SK-N-SH (cell line): ENCODE measurements at regions not wholly inside any gene's neighbourhood (a gene's known extent, or its start where the extent isn't known, plus 50 kb on each side); places are given as distances from the start of the nearest gene placed in this dataset.

Experiments
- CTCF ChIA-PET: fragments of 300-600, 350-600 bp; formaldehyde crosslinking; extraction: SDS; loops from one replicate; lab custom pipeline; 2021; lab: Yijun Ruan, JAX
- POLR2A ChIA-PET: fragments of 350-600 bp; sonication (Branson Sonifier 250); formaldehyde crosslinking; extraction: SDS; loops from one replicate; lab custom pipeline; 2020; ENCODE audit warnings: antibody characterized with exemption, inconsistent platforms; lab: Yijun Ruan, JAX
- DNase-seq: peaks from one replicate; pipeline ENCODE4 v3.0.0; 2012
- H2AFZ ChIP-seq: fragments of 200-600 bp; sonication (generic); 2 replicates; pipeline ENCODE4 v1.8.1; 2016; ENCODE audit warnings: antibody characterized with exemption, mild to moderate bottlenecking, low read depth
- H3F3A ChIP-seq: fragments of 200-600 bp; sonication (generic); replicated peaks from 2 replicates; pipeline ENCODE3; 2016; ENCODE audit warnings: antibody characterized with exemption, mild to moderate bottlenecking; ENCODE audit not compliant: insufficient read depth
- H3K27ac ChIP-seq, 2 experiments: fragments of 200-500 bp in 1 of 2; fragments of 200-600 bp in 1 of 2; sonication (Bioruptor generic) in 1 of 2; sonication (generic), shearing (Covaris generic) in 1 of 2; 2 replicates each; pipeline versions ENCODE4 v1.5.1 to v1.6.1; 2014 to 2016; ENCODE audit warnings: low read depth in 2 of 2, inconsistent platforms in 1 of 2, low read length in 1 of 2, mild to moderate bottlenecking in 1 of 2, mixed read lengths in 1 of 2
- H3K27me3 ChIP-seq: fragments of 200-600 bp; sonication (generic), shearing (Covaris generic); 2 replicates; pipeline ENCODE4 v1.6.1; 2016; ENCODE audit warnings: mixed run types; ENCODE audit not compliant: insufficient read depth
- H3K36me3 ChIP-seq, 2 experiments: fragments of 200-500 bp in 1 of 2; fragments of 200-600 bp in 1 of 2; sonication (Bioruptor generic) in 1 of 2; sonication (generic) in 1 of 2; replicated peaks in 1 of 2; 2 replicates each; pipeline versions ENCODE3 to v1.5.1; 2014 to 2016; ENCODE audit warnings: low read length in 1 of 2, mild to moderate bottlenecking in 1 of 2; ENCODE audit not compliant: insufficient read depth in 2 of 2, control insufficient read depth in 1 of 2
- H3K4me1 ChIP-seq, 2 experiments: fragments of 200-500 bp in 1 of 2; fragments of 200-600 bp in 1 of 2; sonication (Bioruptor generic) in 1 of 2; sonication (generic), shearing (Covaris generic) in 1 of 2; 2 replicates each; pipeline versions ENCODE4 v1.5.1 to v1.6.1; 2014 to 2016; ENCODE audit warnings: low read depth in 1 of 2, low read length in 1 of 2, mixed run types in 1 of 2; ENCODE audit not compliant: insufficient read depth in 2 of 2, control insufficient read depth in 1 of 2
- H3K4me2 ChIP-seq: fragments of 200-600 bp; sonication (generic), shearing (Covaris generic); 2 replicates; pipeline ENCODE4 v1.6.1; 2017; ENCODE audit warnings: mixed run types
- H3K4me3 ChIP-seq, 2 experiments: fragments of 200-500 bp in 1 of 2; fragments of 200-600 bp in 1 of 2; sonication (Bioruptor generic) in 1 of 2; sonication (generic), shearing (Covaris generic) in 1 of 2; 2 replicates each; pipeline versions ENCODE4 v1.5.1 to v1.8.1; 2014 to 2016; ENCODE audit warnings: low read depth in 2 of 2, inconsistent platforms in 1 of 2, low read length in 1 of 2, mild to moderate bottlenecking in 1 of 2, mixed read lengths in 1 of 2, moderate library complexity in 1 of 2
- H3K79me2 ChIP-seq: fragments of 200-600 bp; sonication (generic); 2 replicates; pipeline ENCODE4 v1.8.1; 2017; ENCODE audit warnings: mild to moderate bottlenecking; ENCODE audit not compliant: insufficient read depth
- H3K9ac ChIP-seq: fragments of 200-600 bp; sonication (generic); 2 replicates; pipeline ENCODE4 v1.6.1; 2017; ENCODE audit warnings: mixed run types
- H3K9me2 ChIP-seq: fragments of 200-600 bp; sonication (generic); 2 replicates; pipeline ENCODE4 v1.6.1; 2017; ENCODE audit warnings: mixed run types
- H3K9me3 ChIP-seq: fragments of 200-600 bp; sonication (generic); 2 replicates; pipeline ENCODE4 v1.6.1; 2017; ENCODE audit warnings: mixed run types, mild to moderate bottlenecking, moderate library complexity
- H4K20me1 ChIP-seq: fragments of 200-600 bp; sonication (generic); 2 replicates; pipeline ENCODE4 v1.6.1; 2017; ENCODE audit warnings: mild to moderate bottlenecking, mixed run types; ENCODE audit not compliant: insufficient read depth
- ELF1 ChIP-seq: IDR thresholded peaks from 2 replicates; pipeline ENCODE4 v1.4.0; 2012
- EP300 ChIP-seq, 2 experiments: IDR thresholded peaks; 2 replicates each; pipeline versions ENCODE4 v1.4.0 to v1.6.1; 2012; ENCODE audit warnings: borderline replicate concordance in 1 of 2, low read depth in 1 of 2, low read length in 1 of 2
- EZH2phosphoT487 ChIP-seq: fragments of 200-600 bp; sonication (generic); IDR thresholded peaks from 2 replicates; pipeline ENCODE4 v1.6.1; 2017; ENCODE audit warnings: low read depth, mixed run types, mild to moderate bottlenecking, antibody characterized with exemption, moderate library complexity, borderline replicate concordance
- FOXJ3 ChIP-seq: sonication (generic); formaldehyde crosslinking; IDR thresholded peaks from 2 replicates; pipeline ENCODE4 v1.5.1; 2020; ENCODE audit warnings: mild to moderate bottlenecking, missing genetic modification reagents
- FOXM1 ChIP-seq: IDR thresholded peaks from 2 replicates; pipeline ENCODE4 v1.4.0; 2012; ENCODE audit warnings: low read depth, mild to moderate bottlenecking
- GABPA ChIP-seq: IDR thresholded peaks from 2 replicates; pipeline ENCODE4 v1.4.0; 2012; ENCODE audit warnings: low read depth, mild to moderate bottlenecking
- GATA2 ChIP-seq: sonication (generic); formaldehyde crosslinking; IDR thresholded peaks from 2 replicates; pipeline ENCODE4 v1.5.0; 2020; ENCODE audit warnings: mild to moderate bottlenecking, missing genetic modification reagents
- MEF2A ChIP-seq: IDR thresholded peaks from 2 replicates; pipeline ENCODE4 v1.4.0; 2012; ENCODE audit warnings: low read depth, borderline replicate concordance
- MXI1 ChIP-seq: IDR thresholded peaks from 2 replicates; pipeline ENCODE4 v1.6.1; 2012; ENCODE audit warnings: mild to moderate bottlenecking, low read depth, low read length, improper control_type of control experiment
- NFIC ChIP-seq: IDR thresholded peaks from 2 replicates; pipeline ENCODE4 v1.4.0; 2012; ENCODE audit warnings: borderline replicate concordance
- PBX3 ChIP-seq: IDR thresholded peaks from 2 replicates; pipeline ENCODE4; 2012
- RCOR1 ChIP-seq: fragments of 150-350 bp; IDR thresholded peaks from 2 replicates; pipeline ENCODE4 v1.6.1; 2017; ENCODE audit warnings: antibody characterized with exemption, low read length
- REST ChIP-seq: IDR thresholded peaks from 2 replicates; pipeline ENCODE4 v1.6.1; 2012; ENCODE audit warnings: mild to moderate bottlenecking, low read depth, low read length, moderate library complexity
- RFX5 ChIP-seq: IDR thresholded peaks from 2 replicates; pipeline ENCODE4 v1.6.1; 2012; ENCODE audit warnings: mild to moderate bottlenecking, improper control_type of control experiment, low read length
- TAF1 ChIP-seq: IDR thresholded peaks from 2 replicates; pipeline ENCODE4 v1.6.1; 2012; ENCODE audit warnings: low read depth, mild to moderate bottlenecking, low read length, moderate library complexity, borderline replicate concordance
- TCF12 ChIP-seq: IDR thresholded peaks from 2 replicates; pipeline ENCODE4 v1.4.0; 2012
- USF1 ChIP-seq: IDR thresholded peaks from 2 replicates; pipeline ENCODE4 v1.4.0; 2012; ENCODE audit warnings: low read depth, borderline replicate concordance
- USF2 ChIP-seq: fragments of 150-350 bp; IDR thresholded peaks from 2 replicates; pipeline ENCODE4 v1.6.1; 2017; ENCODE audit warnings: antibody characterized with exemption, low read length, low read depth, borderline replicate concordance
- YY1 ChIP-seq: IDR thresholded peaks from 2 replicates; pipeline ENCODE4 v1.4.0; 2012; ENCODE audit warnings: low read depth, mild to moderate bottlenecking
- WGBS: methylation state at CpG from one replicate; pipeline ENCODE4 v1.1.6; 2017; ENCODE audit warnings: low lambda C conversion rate; 5-methylcytosine and 5-hydroxymethylcytosine counted together

- H3K27ac ChIP-seq, result no peak overlapping the region
- 63% methylated on average over 3 of the region's 3 CpGs for WGBS
- no peak overlapping the region for H3K4me3 ChIP-seq
- H4K20me1 ChIP-seq, result no peaks in the 10 kb centered on the region
- no peak overlapping the region for H2AFZ ChIP-seq
- no peaks in the 10 kb centered on the region for H3F3A ChIP-seq
- no peaks in the 10 kb centered on the region for H3K4me1 ChIP-seq
- no peaks in the 10 kb centered on the region for H3K9me3 ChIP-seq
- CTCF ChIA-PET, result interaction anchor here (1.1 kb wide), 1 partner anchor 11 kb away, joined by 3 read pairs; no protein-coding TSS in a partner anchor
- no peak for TF ChIP-seq TAF1
- no peak for TF ChIP-seq MXI1
- no peak for TF ChIP-seq GABPA
- TF ChIP-seq MEF2A, result no peak
- TF ChIP-seq NFIC, result no peak
- TF ChIP-seq USF2, result no peak
- no peak for TF ChIP-seq RCOR1
- TF ChIP-seq FOXJ3 (CRISPR knock-in tag), result no peak
- TF ChIP-seq GATA2, result no peak
- TF ChIP-seq, all 33 proteins: peak for 0
- Histone ChIP-seq H3K27me3 (no peaks in the 10 kb centered on the region), H3K9ac (no peak overlapping the region), H3K4me2 (no peak overlapping the region), H3K9me2 (no peaks in the 10 kb centered on the region), H3K36me3 (no peaks in the 10 kb centered on the region), H3K79me2 (no peaks in the 10 kb centered on the region)
- no peak for DNase-seq
- POLR2A ChIA-PET, result no interaction called here
Measured at GRCh38 chr9:103522409-103522808, 527.3 kb downstream of the CYLC2 start.

GRCh38 chr9:103530934-103531333 is 535.8 kb downstream of the CYLC2 start:
- ChIA-PET POLR2A (no interaction called here), CTCF (no interaction called here)
- H3K9ac ChIP-seq, result no peak overlapping the region
- H2AFZ ChIP-seq, result no peak overlapping the region
- no peak for DNase-seq
- no peaks in the 10 kb centered on the region for H3K4me1 ChIP-seq
- no peaks in the 10 kb centered on the region for H4K20me1 ChIP-seq
- H3K9me2 ChIP-seq, result no peaks in the 10 kb centered on the region
- H3K9me3 ChIP-seq, result no peaks in the 10 kb centered on the region
- no peaks in the 10 kb centered on the region for H3F3A ChIP-seq
- H3K4me3 ChIP-seq, result no peak overlapping the region
- TF ChIP-seq EZH2phosphoT487 (no peak), RCOR1 (no peak), MXI1 (no peak), ELF1 (no peak), GATA2 (no peak), NFIC (no peak), FOXM1 (no peak), TCF12 (no peak), EP300 (IDR thresholded peaks at IDR 0.05; ENCODE audit: borderline replicate concordance in 1 of 2, low read depth in 1 of 2, low read length in 1 of 2) (no peak), RFX5 (no peak), USF1 (no peak), REST (no peak), PBX3 (no peak), YY1 (no peak)
- no peaks in the 10 kb centered on the region for H3K36me3 ChIP-seq
- WGBS, result 0% methylated on average over 1 of the region's 1 CpG
- no peaks in the 10 kb centered on the region for H3K79me2 ChIP-seq
- H3K4me2 ChIP-seq, result no peak overlapping the region
- H3K27me3 ChIP-seq, result no peaks in the 10 kb centered on the region
- H3K27ac ChIP-seq, result no peak overlapping the region
